ENCODE measurements at regions not wholly inside any gene's neighbourhood (a gene's known extent, or its start where the extent isn't known, plus 50 kb on each side); places are given as distances from the start of the nearest gene placed in this dataset.

- ChIA-PET CTCF (no interaction called here), POLR2A (no interaction called here)
- Mint-ChIP-seq H3K4me3 (no peak overlapping the region), H3K4me1 (no peaks in the 10 kb centered on the region), H3K27ac (no peak overlapping the region), H3K36me3 (ENCODE audit: low read depth) (no peaks in the 10 kb centered on the region), H3K27me3 (no peaks in the 10 kb centered on the region), H3K9me3 (no peaks in the 10 kb centered on the region)
- intact Hi-C loops (cut with micrococcal nuclease) = no loop called here
- no peak for TF ChIP-seq CTCF (IDR thresholded peaks at IDR 0.05)
- ATAC-seq (ENCODE audit: low read depth) = no peak
- DNase-seq = no peak
Observed at GRCh38 chr7:13217768-13218167, 530.3 kb downstream of the ARL4A start.

- no peaks in the 10 kb centered on the region for H3K9me3 Mint-ChIP-seq
- H3K27me3 Mint-ChIP-seq = no peaks in the 10 kb centered on the region
- no peak overlapping the region for H3K4me3 Mint-ChIP-seq
- ATAC-seq (ENCODE audit: low read depth) (no peak), DNase-seq (no peak)
- no peaks in the 10 kb centered on the region for H3K36me3 Mint-ChIP-seq (ENCODE audit: low read depth)
- ChIA-PET POLR2A (no interaction called here), CTCF (no interaction called here)
- TF ChIP-seq CTCF (IDR thresholded peaks at IDR 0.05) = no peak
- H3K4me1 Mint-ChIP-seq = no peaks in the 10 kb centered on the region
- no peak overlapping the region for H3K27ac Mint-ChIP-seq
- intact Hi-C loops (cut with micrococcal nuclease) = no loop called here
Observed at GRCh38 chr7:13225068-13225467, 537.6 kb downstream of the ARL4A start.

GRCh38 chr7:13226385-13226784, 539.0 kb downstream of the ARL4A start:
- H3K4me1 Mint-ChIP-seq = no peaks in the 10 kb centered on the region
- H3K36me3 Mint-ChIP-seq (ENCODE audit: low read depth) = no peaks in the 10 kb centered on the region
- DNase-seq (no peak), ATAC-seq (ENCODE audit: low read depth) (no peak)
- CTCF ChIA-PET = no interaction called here
- no peaks in the 10 kb centered on the region for H3K9me3 Mint-ChIP-seq
- POLR2A ChIA-PET = no interaction called here
- no peak for TF ChIP-seq CTCF (IDR thresholded peaks at IDR 0.05)
- H3K27me3 Mint-ChIP-seq = no peaks in the 10 kb centered on the region
- no peak overlapping the region for H3K27ac Mint-ChIP-seq
- intact Hi-C loops (cut with micrococcal nuclease) = no loop called here
- H3K4me3 Mint-ChIP-seq = no peak overlapping the region

- Mint-ChIP-seq H3K4me3 (no peak overlapping the region), H3K27me3 (no peaks in the 10 kb centered on the region), H3K9me3 (no peaks in the 10 kb centered on the region), H3K36me3 (ENCODE audit: low read depth) (no peaks in the 10 kb centered on the region), H3K4me1 (no peaks in the 10 kb centered on the region), H3K27ac (no peak overlapping the region)
- DNase-seq (no peak), ATAC-seq (ENCODE audit: low read depth) (no peak)
- TF ChIP-seq CTCF (IDR thresholded peaks at IDR 0.05) = no peak
- ChIA-PET CTCF (no interaction called here), POLR2A (no interaction called here)
- intact Hi-C loops (cut with micrococcal nuclease) = no loop called here
Observed at GRCh38 chr7:13231216-13231615, 543.8 kb downstream of the ARL4A start.

GRCh38 chr7:13235436-13235835, 548.0 kb downstream of the ARL4A start:
- ATAC-seq (ENCODE audit: low read depth) = no peak
- no peak overlapping the region for H3K4me3 Mint-ChIP-seq
- no peak for DNase-seq
- ChIA-PET CTCF (no interaction called here), POLR2A (no interaction called here)
- H3K9me3 Mint-ChIP-seq = no peaks in the 10 kb centered on the region
- H3K27me3 Mint-ChIP-seq = no peaks in the 10 kb centered on the region
- H3K4me1 Mint-ChIP-seq = no peaks in the 10 kb centered on the region
- no peaks in the 10 kb centered on the region for H3K36me3 Mint-ChIP-seq (ENCODE audit: low read depth)
- intact Hi-C loops (cut with micrococcal nuclease) = no loop called here
- TF ChIP-seq CTCF (IDR thresholded peaks at IDR 0.05) = no peak
- H3K27ac Mint-ChIP-seq = no peak overlapping the region

All from activated B cell treated with CpG ODN at 0.5 μM for 24 hours (primary cell).